ENCODE measurements at regions not wholly inside any gene's neighbourhood (a gene's known extent, or its start where the extent isn't known, plus 50 kb on each side); places are given as distances from the start of the nearest gene placed in this dataset.

DNA sequence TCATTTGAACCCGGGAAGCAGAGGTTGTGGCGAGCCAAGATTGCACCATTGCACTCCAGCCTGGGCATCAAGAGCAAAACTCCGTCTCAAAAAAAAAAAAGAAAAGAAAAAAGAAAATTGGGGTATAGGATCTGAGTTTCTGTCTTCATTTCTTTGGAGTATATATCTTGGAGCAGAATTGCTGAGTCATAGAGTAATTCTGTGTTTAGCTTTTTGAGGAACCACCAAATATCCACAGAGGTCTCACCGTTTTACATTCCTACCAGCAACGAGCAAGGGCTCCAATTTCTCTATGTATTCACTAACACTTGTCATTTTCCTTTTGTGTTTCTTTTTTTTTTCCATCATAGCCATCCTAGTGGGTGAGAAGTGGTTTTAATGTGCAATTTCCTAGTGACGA is 87.6 kb upstream of the TEX51 start:
- ChIA-PET POLR2A (no interaction called here), CTCF (interaction anchor here (1.1 to 1.2 kb wide), 2 partner anchors 75 to 160 kb away, joined by 3 read pairs; no protein-coding TSS in a partner anchor)
- Mint-ChIP-seq H3K4me3 (no peak overlapping the region), H3K27ac (no peak overlapping the region), H3K27me3 (peaks cover 17% of the 10 kb centered on the region), H3K9me3 (ENCODE audit: low read depth) (no peaks in the 10 kb centered on the region), H3K36me3 (ENCODE audit: low read depth) (no peaks in the 10 kb centered on the region), H3K4me1 (no peaks in the 10 kb centered on the region)
- intact Hi-C loops (cut with DNase I, micrococcal nuclease): no loop called here
- ATAC-seq (no peak), DNase-seq (no peak)

GRCh38 chr2:126817172-126817571 is 81.5 kb upstream of the TEX51 start:
- no peaks in the 10 kb centered on the region for H3K36me3 Mint-ChIP-seq (ENCODE audit: low read depth)
- CTCF ChIA-PET: interaction anchor here (0.7 kb wide), 1 partner anchor 307 kb away, joined by 3 read pairs; no protein-coding TSS in a partner anchor
- ATAC-seq (no peak), DNase-seq (no peak)
- no peaks in the 10 kb centered on the region for H3K4me1 Mint-ChIP-seq
- intact Hi-C loops (cut with DNase I, micrococcal nuclease): no loop called here
- no peak overlapping the region for H3K27ac Mint-ChIP-seq
- H3K9me3 Mint-ChIP-seq (ENCODE audit: low read depth): no peaks in the 10 kb centered on the region
- peaks cover 34% of the 10 kb centered on the region for H3K27me3 Mint-ChIP-seq
- POLR2A ChIA-PET: no interaction called here
- H3K4me3 Mint-ChIP-seq: no peak overlapping the region

DNA sequence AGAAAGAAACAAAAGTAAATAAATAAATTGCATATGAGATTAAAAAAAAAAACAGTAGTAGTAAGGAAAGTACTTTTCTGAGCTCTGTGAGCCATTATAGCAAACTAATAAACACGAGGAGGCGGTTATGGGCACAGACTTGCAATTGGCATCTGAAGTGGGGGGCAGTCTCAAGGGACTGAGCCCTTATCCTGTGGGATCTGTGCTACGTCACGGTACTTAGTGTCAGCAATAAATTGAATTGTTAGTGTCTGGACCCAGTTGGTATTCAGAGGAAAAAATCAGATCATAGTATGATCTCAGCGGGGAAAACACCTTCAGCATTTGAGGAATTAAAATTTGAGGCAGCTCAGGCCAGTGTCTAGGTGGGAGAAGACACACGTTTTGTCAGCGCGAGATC is 76.6 kb upstream of the TEX51 start:
- Mint-ChIP-seq H3K27me3 (peaks cover 23% of the 10 kb centered on the region), H3K9me3 (ENCODE audit: low read depth) (no peaks in the 10 kb centered on the region), H3K27ac (no peak overlapping the region), H3K36me3 (ENCODE audit: low read depth) (no peaks in the 10 kb centered on the region), H3K4me3 (no peak overlapping the region), H3K4me1 (no peaks in the 10 kb centered on the region)
- ChIA-PET POLR2A (no interaction called here), CTCF (no interaction called here)
- ATAC-seq: no peak
- intact Hi-C loops (cut with DNase I, micrococcal nuclease): no loop called here
- DNase-seq: no peak

GRCh38 chr2:126822921-126823320 is 75.8 kb upstream of the TEX51 start:
- intact Hi-C loops (cut with DNase I, micrococcal nuclease): no loop called here
- Mint-ChIP-seq H3K27ac (no peak overlapping the region), H3K4me1 (no peaks in the 10 kb centered on the region), H3K9me3 (ENCODE audit: low read depth) (no peaks in the 10 kb centered on the region), H3K27me3 (peaks cover 20% of the 10 kb centered on the region), H3K4me3 (no peak overlapping the region), H3K36me3 (ENCODE audit: low read depth) (no peaks in the 10 kb centered on the region)
- ATAC-seq: no peak
- DNase-seq: no peak
- POLR2A ChIA-PET: no interaction called here
- CTCF ChIA-PET: no interaction called here

DNA sequence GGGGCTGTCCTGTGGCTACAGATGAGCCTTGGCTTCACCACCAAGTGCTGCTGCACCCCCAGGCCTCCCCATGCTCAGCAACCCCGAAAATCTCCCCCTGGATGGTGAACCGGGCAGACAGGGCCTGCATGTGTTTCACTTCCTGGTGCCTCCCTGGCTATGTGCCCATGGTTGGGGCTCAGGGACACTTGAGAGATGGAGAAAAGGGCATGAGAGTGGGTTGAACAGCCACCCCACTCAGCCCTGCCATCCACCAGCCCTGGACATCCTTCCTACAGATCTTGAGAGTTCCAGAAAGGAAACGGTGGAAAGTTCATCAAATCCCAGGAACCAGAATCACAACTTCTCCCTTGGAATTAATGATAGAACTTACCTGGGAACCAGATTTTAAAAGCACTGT is 74.7 kb upstream of the TEX51 start:
- ChIA-PET POLR2A (no interaction called here), CTCF (no interaction called here)
- Mint-ChIP-seq H3K4me3 (no peak overlapping the region), H3K27me3 (peaks cover 17% of the 10 kb centered on the region), H3K4me1 (no peaks in the 10 kb centered on the region), H3K36me3 (ENCODE audit: low read depth) (no peaks in the 10 kb centered on the region), H3K27ac (no peak overlapping the region), H3K9me3 (ENCODE audit: low read depth) (no peaks in the 10 kb centered on the region)
- ATAC-seq (no peak), DNase-seq (no peak)
- intact Hi-C loops (cut with DNase I, micrococcal nuclease): no loop called here

DNA sequence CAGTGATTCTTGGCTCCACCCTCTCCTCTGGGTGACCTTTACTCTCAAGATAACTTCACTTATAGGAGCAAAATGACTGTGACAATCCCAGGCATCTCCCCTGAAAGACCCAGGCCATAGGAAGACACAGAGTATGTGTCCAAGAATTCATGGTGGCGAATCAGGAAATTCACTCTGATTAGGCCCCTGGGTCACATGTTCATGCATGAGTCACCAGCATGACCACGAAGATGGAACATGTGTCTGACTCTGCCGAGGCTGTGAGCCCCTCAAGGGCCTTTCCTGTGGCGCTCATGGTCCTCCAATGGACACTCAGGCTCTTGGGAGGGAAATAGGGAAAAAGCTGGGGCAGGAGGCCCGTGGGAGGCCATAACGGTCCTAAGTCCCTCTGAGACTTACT is 74.0 kb upstream of the TEX51 start:
- DNase-seq (peak; percentile 7), ATAC-seq (no peak)
- Mint-ChIP-seq H3K4me3 (no peak overlapping the region), H3K9me3 (ENCODE audit: low read depth) (no peaks in the 10 kb centered on the region), H3K27ac (no peak overlapping the region), H3K36me3 (ENCODE audit: low read depth) (no peaks in the 10 kb centered on the region), H3K27me3 (peaks cover 19% of the 10 kb centered on the region), H3K4me1 (no peaks in the 10 kb centered on the region)
- CTCF ChIA-PET: no interaction called here
- intact Hi-C loops (cut with DNase I, micrococcal nuclease): no loop called here
- POLR2A ChIA-PET: no interaction called here

DNA sequence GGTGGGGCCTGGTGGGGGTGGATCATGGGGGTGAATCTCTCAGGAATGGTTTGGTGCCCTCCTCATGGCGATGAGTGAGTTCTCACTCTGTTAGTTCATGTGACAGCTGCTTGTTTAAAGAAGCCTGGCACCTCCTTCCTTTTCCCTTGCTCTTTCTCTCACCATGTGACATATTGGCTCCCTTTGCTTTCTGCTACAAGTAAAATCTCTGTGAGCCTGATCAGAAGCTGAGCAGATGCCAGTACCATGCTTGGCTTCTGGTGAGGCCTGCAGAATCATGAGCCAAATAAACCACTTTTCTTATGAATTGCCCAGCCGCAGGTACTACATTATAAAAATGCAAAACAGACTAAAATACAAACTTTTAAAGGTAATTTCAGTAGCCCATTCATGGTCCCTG is 73.4 kb upstream of the TEX51 start:
- CTCF ChIA-PET: no interaction called here
- DNase-seq: no peak

DNA sequence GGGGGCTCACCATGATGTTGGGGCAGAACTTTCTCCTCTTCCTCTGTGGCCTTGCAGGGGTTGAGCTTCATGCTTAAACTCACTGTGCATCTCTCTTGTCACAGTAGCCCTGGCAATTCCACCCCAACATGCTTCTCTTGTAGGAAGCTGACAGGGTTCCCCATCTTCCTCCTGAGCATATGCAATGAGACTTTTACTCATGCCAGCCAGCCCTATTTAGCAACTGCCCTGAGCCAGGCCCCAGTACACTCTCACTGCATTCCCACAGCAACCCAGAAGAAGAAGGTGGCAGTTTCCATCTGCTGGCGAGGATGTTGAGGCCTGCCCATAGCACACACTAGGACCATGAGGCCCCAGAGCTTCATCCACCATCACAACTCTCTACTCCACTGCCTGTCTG is 72.2 kb upstream of the TEX51 start:
- no peak for ATAC-seq
- H3K27me3 Mint-ChIP-seq: peaks cover 7% of the 10 kb centered on the region
- CTCF ChIA-PET: no interaction called here
- POLR2A ChIA-PET: no interaction called here
- no peak overlapping the region for H3K4me3 Mint-ChIP-seq
- H3K27ac Mint-ChIP-seq: no peak overlapping the region
- DNase-seq: no peak
- H3K36me3 Mint-ChIP-seq (ENCODE audit: low read depth): no peaks in the 10 kb centered on the region
- intact Hi-C loops (cut with DNase I, micrococcal nuclease): no loop called here
- H3K9me3 Mint-ChIP-seq (ENCODE audit: low read depth): no peaks in the 10 kb centered on the region
- H3K4me1 Mint-ChIP-seq: no peaks in the 10 kb centered on the region

More for the DNA sequence above, 73.4 kb upstream of the TEX51 start:
- POLR2A ChIA-PET: no interaction called here
- intact Hi-C loops (cut with DNase I, micrococcal nuclease): no loop called here
- H3K4me3 Mint-ChIP-seq: no peak overlapping the region
- H3K4me1 Mint-ChIP-seq: no peaks in the 10 kb centered on the region
- no peak for ATAC-seq
- peak overlapping the region; percentile 19 for H3K27ac Mint-ChIP-seq
- H3K36me3 Mint-ChIP-seq (ENCODE audit: low read depth): no peaks in the 10 kb centered on the region
- H3K27me3 Mint-ChIP-seq: peaks cover 14% of the 10 kb centered on the region
- H3K9me3 Mint-ChIP-seq (ENCODE audit: low read depth): no peaks in the 10 kb centered on the region

DNA sequence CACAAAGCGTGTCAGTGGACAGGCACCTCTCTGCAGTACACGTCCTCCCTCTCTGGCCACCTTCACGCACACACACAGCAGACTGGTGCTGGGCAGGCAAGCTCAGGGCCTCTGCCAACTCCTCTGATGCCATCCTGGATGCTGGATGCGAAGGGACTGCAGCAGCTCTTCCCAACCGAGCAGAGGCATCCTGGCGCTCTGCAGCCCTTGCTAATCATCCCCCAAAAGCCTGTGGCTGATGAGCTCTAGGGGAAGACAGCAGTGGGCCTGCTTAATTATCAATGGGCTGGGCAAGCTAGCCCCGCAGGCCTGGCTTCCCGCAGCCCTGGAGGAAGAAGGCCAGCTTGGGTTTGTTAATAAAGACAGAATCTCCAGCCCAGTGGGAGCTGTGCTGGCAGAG is 71.3 kb upstream of the TEX51 start:
- intact Hi-C loops (cut with DNase I, micrococcal nuclease): no loop called here
- no peaks in the 10 kb centered on the region for H3K9me3 Mint-ChIP-seq (ENCODE audit: low read depth)
- POLR2A ChIA-PET: no interaction called here
- no peak for ATAC-seq
- CTCF ChIA-PET: no interaction called here
- no peak overlapping the region for H3K27ac Mint-ChIP-seq
- H3K4me1 Mint-ChIP-seq: no peaks in the 10 kb centered on the region
- DNase-seq: no peak
- peaks cover 5% of the 10 kb centered on the region for H3K27me3 Mint-ChIP-seq
- no peak overlapping the region for H3K4me3 Mint-ChIP-seq
- H3K36me3 Mint-ChIP-seq (ENCODE audit: low read depth): no peaks in the 10 kb centered on the region

- Mint-ChIP-seq H3K4me1 (no peaks in the 10 kb centered on the region), H3K9me3 (ENCODE audit: low read depth) (no peaks in the 10 kb centered on the region), H3K4me3 (no peak overlapping the region), H3K27me3 (peaks cover 5% of the 10 kb centered on the region), H3K36me3 (ENCODE audit: low read depth) (no peaks in the 10 kb centered on the region), H3K27ac (no peak overlapping the region)
- POLR2A ChIA-PET: no interaction called here
- ATAC-seq (no peak), DNase-seq (no peak)
- intact Hi-C loops (cut with DNase I, micrococcal nuclease): no loop called here
- CTCF ChIA-PET: interaction anchor here (0.6 kb wide), 1 partner anchor 86 kb away, joined by 3 read pairs; no protein-coding TSS in a partner anchor
These were observed 70.6 kb upstream of the TEX51 start for GRCh38 chr2:126828051-126828450.

- Mint-ChIP-seq H3K27me3 (peaks cover 3% of the 10 kb centered on the region), H3K4me3 (no peak overlapping the region), H3K27ac (no peak overlapping the region), H3K36me3 (ENCODE audit: low read depth) (no peaks in the 10 kb centered on the region), H3K4me1 (no peaks in the 10 kb centered on the region), H3K9me3 (ENCODE audit: low read depth) (no peaks in the 10 kb centered on the region)
- intact Hi-C loops (cut with DNase I, micrococcal nuclease): no loop called here
- ATAC-seq (no peak), DNase-seq (no peak)
- POLR2A ChIA-PET: no interaction called here
- CTCF ChIA-PET: interaction anchor here (0.6 kb wide), 1 partner anchor 86 kb away, joined by 3 read pairs; no protein-coding TSS in a partner anchor
These were observed 70.2 kb upstream of the TEX51 start for GRCh38 chr2:126828491-126828890.

DNA sequence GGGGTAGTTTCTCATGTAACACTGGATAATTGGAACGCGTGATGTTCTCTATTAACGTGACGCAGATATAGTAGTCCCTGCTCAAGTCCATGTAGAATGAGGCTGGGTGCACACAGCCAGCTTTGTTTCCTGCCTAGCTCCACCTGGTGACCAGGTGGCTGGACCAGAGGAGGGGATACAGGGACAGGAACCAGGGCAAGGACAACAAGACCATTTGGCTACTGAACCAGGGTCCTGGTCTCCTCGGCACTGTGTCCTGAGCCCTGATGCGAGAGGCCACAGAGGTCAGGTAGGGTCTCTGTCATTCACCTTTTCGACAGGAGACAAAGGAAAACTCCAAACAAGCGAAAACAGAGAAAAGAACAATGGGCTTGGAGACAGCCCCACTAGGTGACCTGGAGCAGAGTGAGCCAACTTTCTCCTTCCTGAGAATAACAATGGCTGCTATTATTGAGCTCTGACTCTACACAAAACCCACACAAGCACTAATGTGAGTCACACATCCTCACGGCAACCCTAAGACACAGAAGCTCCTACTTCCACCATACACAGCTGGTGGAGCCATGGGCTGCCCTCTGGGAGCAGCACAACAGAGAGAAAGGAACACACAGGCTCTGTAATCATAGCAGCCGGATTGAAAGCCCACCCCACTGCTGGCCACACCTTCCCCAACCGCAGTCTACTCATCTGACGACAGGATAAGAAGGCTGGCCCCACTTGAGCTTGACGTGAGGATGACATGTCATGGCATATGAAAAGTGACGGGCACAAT is 67.3 kb upstream of the TEX51 start:
- DNase-seq (no peak), ATAC-seq (no peak)
- intact Hi-C loops (cut with DNase I, micrococcal nuclease): no loop called here
- POLR2A ChIA-PET: no interaction called here
- Mint-ChIP-seq H3K4me1 (no peaks in the 10 kb centered on the region), H3K27me3 (peaks cover 3% of the 10 kb centered on the region), H3K4me3 (no peak overlapping the region), H3K27ac (no peak overlapping the region), H3K36me3 (ENCODE audit: low read depth) (no peaks in the 10 kb centered on the region), H3K9me3 (ENCODE audit: low read depth) (no peaks in the 10 kb centered on the region)
- CTCF ChIA-PET: interaction anchor here (1.2 kb wide), 1 partner anchor 32 kb away, joined by 3 read pairs; no protein-coding TSS in a partner anchor
